ENCODE measurements at regions not wholly inside any gene's neighbourhood (a gene's known extent, or its start where the extent isn't known, plus 50 kb on each side); places are given as distances from the start of the nearest gene placed in this dataset.

DNA sequence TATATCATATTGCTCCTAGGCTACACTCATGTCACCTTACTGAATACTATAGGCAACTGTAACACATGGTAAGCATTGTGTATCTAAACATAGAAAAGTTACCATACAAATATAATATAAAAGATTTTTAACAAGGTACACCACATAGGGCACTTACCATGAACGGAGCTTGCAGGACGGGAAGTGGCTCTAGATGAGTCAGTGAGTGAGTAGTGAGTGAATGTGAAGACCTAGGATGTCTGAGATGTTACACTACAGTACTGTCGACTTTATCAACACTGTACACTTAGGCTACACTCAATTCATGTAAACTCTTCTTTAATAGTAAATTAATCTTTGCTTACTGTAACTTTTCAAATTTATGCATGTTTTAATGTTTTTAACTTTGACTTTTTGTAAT is 81.0 kb upstream of the PLD5 start:
- TF ChIP-seq POLR2AphosphoS5 (IDR thresholded peaks at IDR 0.05) (no peak), POLR2A (IDR thresholded peaks at IDR 0.05) (no peak), EP300 (IDR thresholded peaks at IDR 0.05) (no peak)

Measured in upper lobe of left lung (tissue), 4 donors.